HUES6 (cell line): ENCODE measurements at regions not wholly inside any gene's neighbourhood (a gene's known extent, or its start where the extent isn't known, plus 50 kb on each side); places are given as distances from the start of the nearest gene placed in this dataset.

Source experiments
- H3K27ac ChIP-seq: 2 replicates; pipeline ENCODE4 v1.7.0; 2013; ENCODE audit warnings: low read depth, mild to moderate bottlenecking, low read length, inconsistent platforms
- H3K27me3 ChIP-seq: 2 replicates; pipeline ENCODE4 v1.6.1; 2013; ENCODE audit warnings: low read length; ENCODE audit not compliant: control insufficient read depth, insufficient read depth
- H3K36me3 ChIP-seq: 2 replicates; pipeline ENCODE4 v1.6.1; 2013; ENCODE audit warnings: low read length; ENCODE audit not compliant: control insufficient read depth, insufficient read depth
- H3K4me1 ChIP-seq: 2 replicates; pipeline ENCODE4 v1.6.1; 2013; ENCODE audit warnings: low read length; ENCODE audit not compliant: control insufficient read depth, insufficient read depth
- H3K4me3 ChIP-seq: 2 replicates; pipeline ENCODE4 v1.5.1; 2013; ENCODE audit warnings: low read depth, low read length
- H3K9ac ChIP-seq: one replicate; pipeline ENCODE4 v1.6.1; 2013; ENCODE audit warnings: mild to moderate bottlenecking, low read length
- H3K9me3 ChIP-seq: 2 replicates; pipeline ENCODE4 v1.6.1; 2013; ENCODE audit warnings: low read depth, low read length; ENCODE audit not compliant: control insufficient read depth, insufficient read depth

DNA sequence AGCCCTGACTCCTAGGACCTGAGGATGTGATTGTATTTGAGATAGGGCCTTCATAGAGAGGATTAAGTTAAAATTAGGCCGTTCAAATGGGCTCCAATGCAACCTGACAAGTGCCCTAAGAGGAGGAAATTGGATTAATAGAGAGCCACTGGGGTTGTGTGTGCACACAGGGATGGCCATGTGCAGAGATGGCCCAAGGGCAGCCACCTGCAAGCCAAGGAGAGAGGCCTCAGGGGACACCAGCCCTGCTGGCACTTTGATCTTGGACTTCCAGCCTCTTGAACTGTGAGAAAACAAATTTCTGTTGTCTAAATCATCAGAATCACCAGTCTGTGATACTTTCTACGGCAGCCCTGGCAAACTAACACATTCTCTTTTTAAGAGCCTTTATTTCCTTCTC is 598.8 kb downstream of the UTRN start:
- Histone ChIP-seq H3K9me3 (no peaks in the 10 kb centered on the region), H3K4me3 (no peak overlapping the region), H3K4me1 (no peaks in the 10 kb centered on the region), H3K9ac (no peak overlapping the region), H3K27me3 (no peaks in the 10 kb centered on the region), H3K36me3 (no peaks in the 10 kb centered on the region), H3K27ac (no peak overlapping the region)

GRCh38 chr6:144885817-144886216 is 600.7 kb downstream of the UTRN start:
- Histone ChIP-seq H3K9ac (no peak overlapping the region), H3K9me3 (no peaks in the 10 kb centered on the region), H3K27me3 (no peaks in the 10 kb centered on the region), H3K27ac (no peak overlapping the region), H3K4me1 (no peaks in the 10 kb centered on the region), H3K4me3 (no peak overlapping the region), H3K36me3 (no peaks in the 10 kb centered on the region)

DNA sequence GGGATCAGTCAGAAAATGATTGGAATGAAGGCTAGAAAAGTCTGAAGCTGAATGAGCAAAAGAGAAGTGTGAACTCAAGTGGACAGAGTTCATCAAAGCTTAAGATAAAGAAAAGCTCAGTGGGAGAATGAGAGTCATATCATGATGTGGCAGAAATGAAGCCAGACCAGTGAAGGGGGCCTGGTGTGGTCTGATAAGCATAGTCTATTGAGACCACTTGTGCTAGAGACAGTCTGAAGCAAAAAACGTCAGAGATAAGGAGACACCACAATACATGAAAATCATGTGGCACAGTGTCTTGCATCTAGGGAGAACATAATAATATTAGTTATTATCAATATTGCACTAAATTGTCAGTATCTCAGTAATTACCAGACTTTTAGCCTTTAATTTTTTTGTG is 601.5 kb downstream of the UTRN start:
- no peaks in the 10 kb centered on the region for H3K36me3 ChIP-seq
- no peaks in the 10 kb centered on the region for H3K27me3 ChIP-seq
- no peak overlapping the region for H3K27ac ChIP-seq
- no peaks in the 10 kb centered on the region for H3K9me3 ChIP-seq
- H3K4me3 ChIP-seq: no peak overlapping the region
- no peaks in the 10 kb centered on the region for H3K4me1 ChIP-seq
- no peak overlapping the region for H3K9ac ChIP-seq

DNA sequence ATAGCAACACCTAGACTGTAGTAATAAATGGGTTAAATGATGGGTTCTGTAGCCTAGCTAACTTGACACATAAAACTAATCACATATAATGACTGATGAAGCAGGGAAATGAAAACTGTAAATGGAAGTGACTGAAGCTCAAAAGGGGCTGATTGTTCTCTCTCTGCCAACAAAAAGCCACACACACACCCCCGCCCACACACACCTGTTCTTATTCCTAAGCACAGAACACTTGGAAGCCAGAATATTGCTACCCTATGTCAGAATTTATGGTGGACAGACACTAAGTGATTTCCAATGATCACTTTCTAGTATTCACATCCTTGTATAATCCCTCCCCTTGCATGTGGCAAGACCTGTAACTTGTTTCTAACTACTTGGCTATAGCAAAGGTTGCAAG is 603.5 kb downstream of the UTRN start:
- Histone ChIP-seq H3K9ac (no peak overlapping the region), H3K9me3 (no peaks in the 10 kb centered on the region)

GRCh38 chr6:144893680-144894151 is 608.6 kb downstream of the UTRN start:
- no peak overlapping the region for H3K9ac ChIP-seq
- H3K36me3 ChIP-seq: no peaks in the 10 kb centered on the region
- H3K4me3 ChIP-seq: no peak overlapping the region
- no peak overlapping the region for H3K27ac ChIP-seq
- H3K9me3 ChIP-seq: no peaks in the 10 kb centered on the region
- no peaks in the 10 kb centered on the region for H3K27me3 ChIP-seq
- peaks cover 25% of the 10 kb centered on the region for H3K4me1 ChIP-seq

More for the DNA sequence above, 603.5 kb downstream of the UTRN start:
- Histone ChIP-seq H3K36me3 (no peaks in the 10 kb centered on the region), H3K27me3 (no peaks in the 10 kb centered on the region), H3K4me3 (no peak overlapping the region), H3K27ac (no peak overlapping the region), H3K4me1 (no peaks in the 10 kb centered on the region)

DNA sequence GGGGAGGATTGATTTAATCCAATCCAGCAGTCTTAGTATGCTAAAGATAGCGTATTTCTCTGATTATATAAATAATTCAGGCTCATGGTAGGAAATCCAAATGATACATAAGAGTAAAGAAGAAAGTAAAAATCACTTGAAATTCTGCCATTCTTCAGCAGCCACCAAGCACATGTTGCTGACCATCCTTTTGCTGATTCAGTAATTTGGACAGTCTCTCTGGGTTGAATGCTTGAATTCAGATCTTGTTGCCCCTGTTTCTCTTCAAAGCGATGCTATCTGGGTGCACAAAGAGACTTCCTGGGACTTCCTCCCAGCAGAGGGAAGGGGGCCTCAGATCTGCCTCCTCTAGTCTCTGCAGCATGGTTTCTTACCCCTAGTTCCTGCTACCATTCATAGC is 609.1 kb downstream of the UTRN start:
- Histone ChIP-seq H3K36me3 (no peaks in the 10 kb centered on the region), H3K9ac (no peak overlapping the region), H3K27me3 (no peaks in the 10 kb centered on the region), H3K4me3 (no peak overlapping the region), H3K4me1 (peaks cover 25% of the 10 kb centered on the region), H3K9me3 (no peaks in the 10 kb centered on the region), H3K27ac (no peak overlapping the region)

DNA sequence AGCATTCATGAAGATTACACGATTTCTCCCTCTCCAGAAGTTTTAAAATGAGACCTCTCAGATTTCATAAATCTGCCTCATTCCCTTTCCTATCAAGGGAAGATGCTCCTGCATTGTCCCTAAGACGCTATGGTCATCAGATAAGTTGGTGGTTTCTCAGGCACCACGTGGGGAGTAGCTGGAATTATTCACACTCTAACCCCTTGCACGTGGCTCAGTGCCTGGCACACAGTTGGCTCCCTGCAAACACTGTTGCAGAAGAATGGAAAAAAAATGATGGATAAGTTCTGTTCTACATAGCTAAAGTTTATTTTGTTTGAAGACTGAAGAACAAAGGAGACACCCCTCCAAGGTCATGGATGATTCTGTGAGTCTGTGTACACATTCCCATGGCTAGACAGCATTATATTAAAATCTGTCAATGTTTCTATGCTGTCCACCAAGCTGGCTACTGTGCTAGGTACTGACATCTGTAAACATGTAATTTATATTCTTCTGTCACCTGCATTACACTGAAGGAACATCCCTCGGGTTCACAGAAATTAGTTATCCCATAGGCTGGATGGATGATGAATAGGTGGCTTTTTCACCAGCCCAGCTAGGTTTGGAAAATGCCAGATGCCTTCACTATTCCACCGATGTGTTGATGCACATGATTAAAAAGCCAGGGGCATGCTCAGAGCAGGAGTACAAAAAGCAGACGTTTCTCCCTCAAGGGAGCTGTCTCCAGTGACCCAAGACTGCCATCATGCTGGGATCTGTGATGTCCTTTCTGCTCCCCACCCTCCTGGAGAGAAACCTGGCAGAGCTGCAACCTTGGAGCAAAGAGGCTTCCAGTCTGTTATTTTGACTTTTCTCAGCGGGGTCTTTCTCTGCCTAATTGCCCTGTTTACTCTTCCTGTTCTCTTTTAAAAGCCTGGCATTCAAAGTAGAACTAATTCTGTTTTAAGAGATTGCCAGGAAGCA is 610.5 kb downstream of the UTRN start:
- Histone ChIP-seq H3K36me3 (no peaks in the 10 kb centered on the region), H3K27me3 (no peaks in the 10 kb centered on the region), H3K4me3 (no peak overlapping the region), H3K4me1 (peaks cover 25% of the 10 kb centered on the region), H3K9me3 (0 out of 2 replicates have a peak, but pooled peaks cover under 1% of the 10 kb centered on the region), H3K9ac (no peak overlapping the region), H3K27ac (no peak overlapping the region)

- Histone ChIP-seq H3K36me3 (no peaks in the 10 kb centered on the region), H3K4me3 (no peak overlapping the region), H3K9me3 (peaks cover 7% of the 10 kb centered on the region; the same call in 1 of the 2 replicates), H3K4me1 (peaks cover 25% of the 10 kb centered on the region), H3K27ac (peak overlapping the region; percentile 13; the same call in 1 of the 2 replicates), H3K27me3 (no peaks in the 10 kb centered on the region), H3K9ac (no peak overlapping the region)
These were observed 611.2 kb downstream of the UTRN start for GRCh38 chr6:144896289-144896688.

DNA sequence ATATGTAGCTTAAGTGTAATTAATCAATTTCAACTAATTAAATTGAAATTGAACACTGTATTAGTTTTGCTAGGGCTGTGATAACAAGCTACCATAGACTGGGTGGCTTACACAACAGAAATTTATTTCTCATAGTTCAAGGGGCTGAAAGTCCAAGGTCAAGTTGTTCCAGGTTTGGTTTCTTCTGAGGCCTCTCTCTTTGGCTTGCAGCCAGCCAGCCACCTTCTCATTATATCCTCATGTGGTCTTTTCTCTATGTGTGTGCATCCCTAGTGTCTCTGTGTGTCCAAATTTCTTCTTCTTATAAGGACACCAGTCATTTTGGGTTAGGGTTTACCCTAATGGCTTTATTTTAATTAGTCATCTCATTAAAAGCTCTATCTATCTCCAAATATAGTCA is 611.7 kb downstream of the UTRN start:
- H3K27ac ChIP-seq: no peak overlapping the region
- no peak overlapping the region for H3K4me3 ChIP-seq

DNA sequence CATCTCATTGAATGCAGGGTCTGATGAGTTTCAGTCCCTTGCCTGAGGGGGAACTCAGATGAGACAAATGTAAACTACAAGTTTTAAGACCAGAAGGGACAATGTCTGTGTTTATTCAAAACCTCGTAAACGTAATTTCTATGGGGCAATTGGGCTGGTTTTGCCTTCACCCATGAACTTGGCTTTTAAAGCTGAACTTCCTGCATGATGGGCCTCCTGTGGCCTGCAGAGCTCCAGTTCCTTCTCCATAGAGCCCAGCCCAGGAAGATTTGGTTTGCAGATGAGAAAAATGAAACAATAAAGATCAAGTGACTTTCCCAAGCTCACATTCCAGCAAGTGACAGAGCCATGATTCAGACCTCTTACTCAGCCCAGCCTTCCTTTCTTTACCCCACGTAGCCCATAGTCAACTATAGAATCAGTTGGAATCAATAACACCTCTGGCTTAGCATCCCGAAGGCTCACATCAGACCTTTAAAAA is 612.3 kb downstream of the UTRN start:
- no peak overlapping the region for H3K9ac ChIP-seq
- H3K27ac ChIP-seq: no peak overlapping the region
- H3K9me3 ChIP-seq: peaks cover 17% of the 10 kb centered on the region; the same call in 1 of the 2 replicates
- H3K4me1 ChIP-seq: peaks cover 25% of the 10 kb centered on the region
- no peaks in the 10 kb centered on the region for H3K27me3 ChIP-seq
- H3K36me3 ChIP-seq: no peaks in the 10 kb centered on the region
- H3K4me3 ChIP-seq: no peak overlapping the region

More for the DNA sequence above, 611.7 kb downstream of the UTRN start:
- no peaks in the 10 kb centered on the region for H3K36me3 ChIP-seq
- H3K27me3 ChIP-seq: no peaks in the 10 kb centered on the region
- H3K9me3 ChIP-seq: peaks cover 13% of the 10 kb centered on the region; the same call in 1 of the 2 replicates
- H3K4me1 ChIP-seq: peaks cover 25% of the 10 kb centered on the region
- H3K9ac ChIP-seq: no peak overlapping the region

GRCh38 chr6:144898052-144898689 is 613.0 kb downstream of the UTRN start:
- peaks cover 25% of the 10 kb centered on the region for H3K4me1 ChIP-seq
- H3K27ac ChIP-seq: no peak overlapping the region
- H3K36me3 ChIP-seq: no peaks in the 10 kb centered on the region
- H3K9ac ChIP-seq: no peak overlapping the region
- peaks cover 20% of the 10 kb centered on the region; the same call in 1 of the 2 replicates for H3K9me3 ChIP-seq
- H3K27me3 ChIP-seq: no peaks in the 10 kb centered on the region
- H3K4me3 ChIP-seq: no peak overlapping the region
